Heart right ventricle (tissue), 16 donors: ENCODE measurements at regions not wholly inside any gene's neighbourhood (a gene's known extent, or its start where the extent isn't known, plus 50 kb on each side); places are given as distances from the start of the nearest gene placed in this dataset.

Source experiments
- ATAC-seq, 8 donors: fragments of 200-7000 bp; cut with Tn5 transposase; one replicate each; pipeline ENCODE4 v1.9.1; 2020; ENCODE audit warnings: mild to moderate bottlenecking in 8 of 8, moderate library complexity in 8 of 8, moderate number of reproducible peaks in 1 of 8
- DNase-seq, 2 donors: peaks; one replicate each; pipeline ENCODE4 v3.0.0-alpha.2; 2020
- H3K27ac ChIP-seq, 10 donors: fragments of 200-600 bp; sonication (generic) in 2 of 10; one replicate each; pipeline versions ENCODE4 v1.5.0 to v1.8.0; 2020 to 2022; ENCODE audit warnings: mild to moderate bottlenecking in 3 of 10
- H3K27me3 ChIP-seq, 7 donors: fragments of 200-600 bp; one replicate each; pipeline ENCODE4 v1.8.0; 2021 to 2022; ENCODE audit warnings: mild to moderate bottlenecking in 2 of 7
- H3K36me3 ChIP-seq, 9 donors: fragments of 200-600 bp; sonication (generic) in 1 of 9; one replicate each; pipeline versions ENCODE4 v1.5.0 to v1.8.0; 2020 to 2022; ENCODE audit warnings: mild to moderate bottlenecking in 2 of 9
- H3K4me1 ChIP-seq, 9 donors: fragments of 200-600 bp; sonication (generic) in 1 of 9; one replicate each; pipeline versions ENCODE4 v1.5.0 to v1.8.0; 2020 to 2022; ENCODE audit warnings: mild to moderate bottlenecking in 4 of 9
- H3K4me3 ChIP-seq, 10 donors: fragments of 200-600 bp; sonication (generic) in 2 of 10; one replicate each; pipeline versions ENCODE4 v1.5.0 to v1.8.0; 2020 to 2022; ENCODE audit warnings: mild to moderate bottlenecking in 7 of 10, moderate library complexity in 2 of 10
- H3K9me3 ChIP-seq, 11 donors: fragments of 200-600 bp in 10 of 11; sonication (generic) in 2 of 11; one replicate each; pipeline versions ENCODE4 v1.5.0 to v1.8.0; 2013 to 2022; ENCODE audit warnings: mild to moderate bottlenecking in 2 of 11, control low read depth in 1 of 11, moderate library complexity in 1 of 11
- WGBS, 2 donors: extraction: QIAGEN DNeasy Blood & Tissue Kit; methylation state at CpG; one replicate each; pipeline ENCODE4 v1.1.7; 2013; ENCODE audit warnings: inconsistent platforms in 1 of 2; 5-methylcytosine and 5-hydroxymethylcytosine counted together
- intact Hi-C, 10 donors: fragments of 100-400 bp; cut with DNase I; formaldehyde crosslinking; loops; one replicate each; pipeline versions ENCODE4 v1.11.1 to v1.14.2; 2022
- TF ChIP-seq, protein P1 (sequence below), 9 donors: fragments of 200-600 bp; sonication (generic) in 2 of 9; IDR thresholded peaks; one replicate each; pipeline versions ENCODE4 v1.5.0 to v1.8.0; 2021 to 2022; ENCODE audit warnings: antibody characterized with exemption in 9 of 9, mild to moderate bottlenecking in 5 of 9, moderate library complexity in 1 of 9
- donor health status: Arrhythmogenic right ventricular cardiomyopathy.
- donor health status: ischemic (EF 13 %, LVEDD 7.1; RV severe dilation, severe dysfunction).
- donor health status: healthy with polysubstance abuse.
- donor health status: DM: no; HTN: yes; CAD: no.
- donor health status: DM: no; HTN: no; CAD: no.
- donor health status: ischemic (EF 25% LVEDD 6.9; RV normal size, moderate dysfunction).
- donor health status: ischemic (EF 25% LVEDD 5.7; RV mildly dilated, moderate dysfunction).
- donor health status: healthy.
- donor health status: DM: yes; HTN: yes; CAD: no.
- donor health status: Ischemic cardiomyopathy.
- donor health status: ischemic (EF 35%, LVEDD 5.7; RV mildly dilated, moderate dysfunction).
- donor health status: nonischemic (EF 11% LVEDD 7.7; RV severe dilation, severe dysfunction).
- donor health status: DM: yes; HTN: yes; CAD: no.
- donor health status: PGD.
- donor health status: ischemic (EF 29% LVEDD 5.4; RV normal size, mild dysfunction).
- donor health status: nonischemic (EF 23%, LVEDD 6.1; RV moderate dilation, normal function).

DNA sequence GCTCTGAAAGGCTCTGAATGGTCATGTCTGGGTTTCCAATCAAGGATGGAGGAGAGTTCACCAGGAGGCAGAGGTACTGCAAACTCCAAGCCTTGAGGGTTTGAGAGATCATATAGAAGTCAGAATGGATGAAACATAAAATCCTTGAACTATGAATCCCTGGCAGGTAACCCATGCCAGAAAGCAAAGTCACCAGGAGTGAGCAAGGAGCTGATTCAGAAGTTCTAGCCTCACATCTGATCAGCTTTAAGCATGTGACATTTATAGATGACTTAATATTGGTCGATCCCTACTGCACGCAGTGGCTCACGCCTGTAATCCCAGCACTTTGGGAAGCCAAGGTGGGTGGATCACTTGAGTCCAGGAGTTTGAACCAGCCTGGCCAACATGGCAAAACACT, 126.1 kb upstream of the MED13L start:
- no peak for ATAC-seq
- Histone ChIP-seq H3K27me3 (no peaks in the 10 kb centered on the region), H3K4me3 (no peak overlapping the region), H3K9me3 (peaks cover 0 to 24% (median 2%) of the 10 kb centered on the region in 11 donors), H3K36me3 (no peaks in the 10 kb centered on the region), H3K4me1 (peaks cover 0 to 27% (median 6%) of the 10 kb centered on the region in 9 donors), H3K27ac (no peak overlapping the region)
- 94 to 97% methylated on average over 3 of the region's 3 CpGs for WGBS, 2 donors
- TF ChIP-seq, protein P1, sequence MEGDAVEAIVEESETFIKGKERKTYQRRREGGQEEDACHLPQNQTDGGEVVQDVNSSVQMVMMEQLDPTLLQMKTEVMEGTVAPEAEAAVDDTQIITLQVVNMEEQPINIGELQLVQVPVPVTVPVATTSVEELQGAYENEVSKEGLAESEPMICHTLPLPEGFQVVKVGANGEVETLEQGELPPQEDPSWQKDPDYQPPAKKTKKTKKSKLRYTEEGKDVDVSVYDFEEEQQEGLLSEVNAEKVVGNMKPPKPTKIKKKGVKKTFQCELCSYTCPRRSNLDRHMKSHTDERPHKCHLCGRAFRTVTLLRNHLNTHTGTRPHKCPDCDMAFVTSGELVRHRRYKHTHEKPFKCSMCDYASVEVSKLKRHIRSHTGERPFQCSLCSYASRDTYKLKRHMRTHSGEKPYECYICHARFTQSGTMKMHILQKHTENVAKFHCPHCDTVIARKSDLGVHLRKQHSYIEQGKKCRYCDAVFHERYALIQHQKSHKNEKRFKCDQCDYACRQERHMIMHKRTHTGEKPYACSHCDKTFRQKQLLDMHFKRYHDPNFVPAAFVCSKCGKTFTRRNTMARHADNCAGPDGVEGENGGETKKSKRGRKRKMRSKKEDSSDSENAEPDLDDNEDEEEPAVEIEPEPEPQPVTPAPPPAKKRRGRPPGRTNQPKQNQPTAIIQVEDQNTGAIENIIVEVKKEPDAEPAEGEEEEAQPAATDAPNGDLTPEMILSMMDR (IDR thresholded peaks at IDR 0.05) = no peak
- intact Hi-C loops = no loop called here
- no peak for DNase-seq

DNA sequence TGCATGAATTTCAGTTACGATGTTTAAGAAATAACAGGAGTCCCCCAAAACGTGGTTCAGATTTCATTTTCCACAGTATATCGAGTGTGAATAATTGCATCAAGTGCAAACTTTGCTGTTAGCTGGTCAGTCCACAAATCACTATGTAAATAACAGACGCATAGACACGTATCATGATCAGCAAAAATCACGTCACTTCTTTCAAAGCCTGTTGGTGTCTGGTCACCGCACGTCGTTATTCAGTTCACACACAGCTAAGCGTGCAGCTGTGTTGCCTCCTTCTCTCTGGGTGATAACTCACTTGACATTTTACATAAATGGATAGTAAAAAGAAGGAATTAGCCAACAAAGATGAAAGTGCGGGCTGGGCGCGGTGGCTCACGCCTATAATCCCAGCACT, 126.8 kb upstream of the MED13L start:
- WGBS, 2 donors = 96% methylated on average over 14 of the region's 14 CpGs
- DNase-seq (no peak), ATAC-seq (no peak)
- H3K27ac ChIP-seq = no peak overlapping the region
- peaks cover 0 to 27% (median 6%) of the 10 kb centered on the region in 9 donors for H3K4me1 ChIP-seq
- H3K4me3 ChIP-seq = no peak overlapping the region
- intact Hi-C loops = no loop called here
- TF ChIP-seq, protein P1 (IDR thresholded peaks at IDR 0.05) = no peak
- H3K9me3 ChIP-seq = peaks cover 0 to 23% (median 0%) of the 10 kb centered on the region in 11 donors
- H3K27me3 ChIP-seq = no peaks in the 10 kb centered on the region
- no peaks in the 10 kb centered on the region for H3K36me3 ChIP-seq

DNA sequence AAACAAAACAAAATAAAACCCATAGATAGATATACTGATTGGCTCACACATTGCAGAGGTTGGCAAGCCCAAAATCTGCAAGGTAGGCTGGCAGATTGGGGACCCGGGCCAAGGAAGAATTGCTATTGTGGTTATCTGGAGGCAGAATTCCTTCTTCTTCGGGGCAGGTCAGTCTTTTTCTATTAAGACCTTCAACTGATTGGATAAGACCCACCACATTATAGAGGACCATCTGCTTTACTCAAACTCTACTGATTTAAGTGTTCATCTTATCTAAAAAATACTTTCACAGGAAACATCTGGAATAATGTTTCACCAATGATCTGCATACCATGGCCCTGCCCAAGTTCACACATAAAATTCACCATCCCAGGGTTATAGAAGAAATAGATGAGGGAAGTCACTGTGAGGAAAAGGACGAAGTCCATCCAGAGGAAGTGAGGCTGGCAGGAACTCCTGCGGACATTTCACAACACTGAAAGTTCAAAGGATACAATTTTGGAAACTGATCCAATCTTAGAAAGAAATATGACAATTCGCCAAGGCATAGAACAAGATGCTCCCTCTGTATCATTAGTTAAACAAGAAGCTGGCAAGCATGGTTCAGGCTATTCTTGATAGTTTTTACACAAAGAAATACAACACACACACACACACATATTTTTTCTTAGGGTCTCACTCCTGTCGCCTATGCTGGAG, 127.6 kb upstream of the MED13L start:
- DNase-seq (no peak), ATAC-seq (no peak)
- intact Hi-C loops = loop anchor here in 1 of 10 donors (5.0 kb wide), 1 partner anchor 83 kb away; no protein-coding TSS in a partner anchor
- TF ChIP-seq, protein P1 (IDR thresholded peaks at IDR 0.05) = no peak
- H3K9me3 ChIP-seq = peaks cover 0 to 23% (median 0%) of the 10 kb centered on the region in 11 donors
- H3K4me3 ChIP-seq = no peak overlapping the region
- 69 to 84% methylated on average over 6 of the region's 6 CpGs for WGBS, 2 donors
- H3K4me1 ChIP-seq = peaks cover 0 to 29% (median 6%) of the 10 kb centered on the region in 9 donors
- H3K27me3 ChIP-seq = no peaks in the 10 kb centered on the region
- no peak overlapping the region for H3K27ac ChIP-seq
- H3K36me3 ChIP-seq = no peaks in the 10 kb centered on the region

DNA sequence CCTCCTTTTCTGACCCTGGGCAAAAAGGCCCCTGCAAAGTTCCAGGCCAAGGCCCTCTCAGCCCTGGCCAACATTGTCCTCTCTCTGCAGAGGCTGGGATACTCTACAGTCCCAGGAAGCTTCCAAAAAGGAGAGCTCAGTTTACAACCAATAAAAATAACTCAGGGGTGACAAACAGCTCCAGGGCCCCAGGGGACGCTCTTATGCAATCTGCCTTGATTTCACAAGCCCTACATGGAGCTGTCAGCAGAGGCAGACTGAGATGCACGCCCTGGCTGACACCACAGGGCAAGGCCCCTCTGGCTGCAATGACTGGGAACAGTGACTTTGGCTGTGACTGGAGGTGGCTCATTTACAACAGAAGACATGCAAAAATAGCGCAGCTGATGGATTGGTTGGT, 129.0 kb upstream of the MED13L start:
- Histone ChIP-seq H3K36me3 (no peaks in the 10 kb centered on the region), H3K27me3 (no peaks in the 10 kb centered on the region), H3K9me3 (peaks cover 0 to 16% (median 0%) of the 10 kb centered on the region in 11 donors), H3K4me3 (no peak overlapping the region), H3K27ac (peak overlapping the region in 5 of 10 donors; percentile 1 to 46 (median 38)), H3K4me1 (peaks cover 0 to 36% (median 10%) of the 10 kb centered on the region in 9 donors)
- intact Hi-C loops = loop anchor here in 1 of 10 donors (5.0 kb wide), 1 partner anchor 84 kb away; no protein-coding TSS in a partner anchor
- TF ChIP-seq, protein P1 (IDR thresholded peaks at IDR 0.05) = peak in 6 of 9 donors; percentile 9 to 29 (median 26)
- WGBS, 2 donors = 40 to 47% methylated on average over 3 of the region's 3 CpGs
- peak; percentile 84 to 88 for DNase-seq
- peak; percentile 90 to 97 (median 94) for ATAC-seq
